ENCODE measurements at regions not wholly inside any gene's neighbourhood (a gene's known extent, or its start where the extent isn't known, plus 50 kb on each side); places are given as distances from the start of the nearest gene placed in this dataset.

DNA sequence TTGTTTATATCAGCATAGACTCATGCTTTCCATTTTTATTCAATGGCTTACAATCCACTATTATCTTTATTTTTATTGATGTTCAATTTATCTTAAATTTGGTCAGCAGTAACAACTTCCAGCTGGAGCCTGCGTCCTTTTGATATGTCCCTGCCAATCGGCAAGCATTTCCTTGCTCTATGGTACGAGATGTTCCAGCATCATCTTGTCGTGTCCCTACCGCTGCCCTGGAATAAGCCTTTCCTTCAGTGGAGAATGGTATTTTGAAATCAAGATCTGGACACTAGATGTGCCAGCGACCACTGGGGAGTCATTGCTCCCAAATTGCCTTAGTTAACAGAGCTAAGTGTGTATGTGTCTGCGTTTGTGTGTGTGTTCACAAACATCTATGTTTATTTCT is 151.6 kb upstream of the RGMB start:
- Histone ChIP-seq H3K4me2 (ENCODE audit: low read length) (no peak overlapping the region), H2AFZ (ENCODE audit: low read depth, low read length) (no peak overlapping the region), H3K36me3 (ENCODE audit: insufficient read depth, low read length) (no peaks in the 10 kb centered on the region), H3K4me1 (ENCODE audit: insufficient read depth, low read length) (no peaks in the 10 kb centered on the region), H3K9me3 (ENCODE audit: insufficient read depth, low read depth, low read length) (no peaks in the 10 kb centered on the region), H3K27me3 (ENCODE audit: insufficient read depth, low read length) (no peaks in the 10 kb centered on the region), H3K79me2 (ENCODE audit: insufficient read depth, low read length) (no peaks in the 10 kb centered on the region), H3K27ac (ENCODE audit: low read depth, low read length) (no peak overlapping the region), H4K20me1 (ENCODE audit: insufficient read depth, low read length) (no peaks in the 10 kb centered on the region), H3K9ac (ENCODE audit: low read length) (no peak overlapping the region), H3K4me3 (ENCODE audit: insufficient read depth, low read depth, low read length) (no peak overlapping the region)
- no peak for TF ChIP-seq EZH2 (IDR thresholded peaks at IDR 0.05; ENCODE audit: insufficient read depth, low read length)
- TF ChIP-seq, protein P1, sequence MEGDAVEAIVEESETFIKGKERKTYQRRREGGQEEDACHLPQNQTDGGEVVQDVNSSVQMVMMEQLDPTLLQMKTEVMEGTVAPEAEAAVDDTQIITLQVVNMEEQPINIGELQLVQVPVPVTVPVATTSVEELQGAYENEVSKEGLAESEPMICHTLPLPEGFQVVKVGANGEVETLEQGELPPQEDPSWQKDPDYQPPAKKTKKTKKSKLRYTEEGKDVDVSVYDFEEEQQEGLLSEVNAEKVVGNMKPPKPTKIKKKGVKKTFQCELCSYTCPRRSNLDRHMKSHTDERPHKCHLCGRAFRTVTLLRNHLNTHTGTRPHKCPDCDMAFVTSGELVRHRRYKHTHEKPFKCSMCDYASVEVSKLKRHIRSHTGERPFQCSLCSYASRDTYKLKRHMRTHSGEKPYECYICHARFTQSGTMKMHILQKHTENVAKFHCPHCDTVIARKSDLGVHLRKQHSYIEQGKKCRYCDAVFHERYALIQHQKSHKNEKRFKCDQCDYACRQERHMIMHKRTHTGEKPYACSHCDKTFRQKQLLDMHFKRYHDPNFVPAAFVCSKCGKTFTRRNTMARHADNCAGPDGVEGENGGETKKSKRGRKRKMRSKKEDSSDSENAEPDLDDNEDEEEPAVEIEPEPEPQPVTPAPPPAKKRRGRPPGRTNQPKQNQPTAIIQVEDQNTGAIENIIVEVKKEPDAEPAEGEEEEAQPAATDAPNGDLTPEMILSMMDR (IDR thresholded peaks at IDR 0.05; ENCODE audit: insufficient read depth, low read depth, low read length): no peak
- DNase-seq (ENCODE audit: low read depth) (no peak), FAIRE-seq (no peak)
- H3K9me3 Mint-ChIP-seq (ENCODE audit: unreplicated experiment): no peaks in the 10 kb centered on the region
- H3K27me3 Mint-ChIP-seq (ENCODE audit: low read depth, unreplicated experiment): no peaks in the 10 kb centered on the region
- no peak overlapping the region for H3K4me3 Mint-ChIP-seq (ENCODE audit: unreplicated experiment)
- no peaks in the 10 kb centered on the region for H3K4me1 Mint-ChIP-seq (ENCODE audit: low read depth, unreplicated experiment)
- no peak overlapping the region for H3K27ac Mint-ChIP-seq (ENCODE audit: unreplicated experiment)
- no peaks in the 10 kb centered on the region for H3K36me3 Mint-ChIP-seq (ENCODE audit: low read depth, unreplicated experiment)

GRCh38 chr5:98624145-98624880 is 149.2 kb upstream of the RGMB start:
- Mint-ChIP-seq H3K27me3 (ENCODE audit: low read depth, unreplicated experiment) (no peaks in the 10 kb centered on the region), H3K9me3 (ENCODE audit: unreplicated experiment) (no peaks in the 10 kb centered on the region), H3K4me3 (ENCODE audit: unreplicated experiment) (no peak overlapping the region), H3K27ac (ENCODE audit: unreplicated experiment) (no peak overlapping the region), H3K36me3 (ENCODE audit: low read depth, unreplicated experiment) (no peaks in the 10 kb centered on the region), H3K4me1 (ENCODE audit: low read depth, unreplicated experiment) (no peaks in the 10 kb centered on the region)
- Histone ChIP-seq H4K20me1 (ENCODE audit: insufficient read depth, low read length) (no peaks in the 10 kb centered on the region), H3K27ac (ENCODE audit: low read depth, low read length) (no peak overlapping the region), H3K9me3 (ENCODE audit: insufficient read depth, low read depth, low read length) (no peaks in the 10 kb centered on the region), H3K79me2 (ENCODE audit: insufficient read depth, low read length) (no peaks in the 10 kb centered on the region), H3K4me1 (ENCODE audit: insufficient read depth, low read length) (no peaks in the 10 kb centered on the region), H3K9ac (ENCODE audit: low read length) (no peak overlapping the region), H3K4me2 (ENCODE audit: low read length) (no peak overlapping the region), H3K27me3 (ENCODE audit: insufficient read depth, low read length) (no peaks in the 10 kb centered on the region), H3K36me3 (ENCODE audit: insufficient read depth, low read length) (no peaks in the 10 kb centered on the region), H2AFZ (ENCODE audit: low read depth, low read length) (no peak overlapping the region), H3K4me3 (ENCODE audit: insufficient read depth, low read depth, low read length) (no peak overlapping the region)
- TF ChIP-seq, protein P1 (IDR thresholded peaks at IDR 0.05; ENCODE audit: insufficient read depth, low read depth, low read length): no peak
- no peak for TF ChIP-seq EZH2 (IDR thresholded peaks at IDR 0.05; ENCODE audit: insufficient read depth, low read length)
- FAIRE-seq (peak; percentile 9), DNase-seq (ENCODE audit: low read depth) (no peak)

- DNase-seq (ENCODE audit: low read depth) (no peak), FAIRE-seq (no peak)
- no peak overlapping the region for H3K27ac ChIP-seq (ENCODE audit: low read depth, low read length)
- no peak overlapping the region for H3K4me2 ChIP-seq (ENCODE audit: low read length)
- no peaks in the 10 kb centered on the region for H3K79me2 ChIP-seq (ENCODE audit: insufficient read depth, low read length)
- H3K27me3 Mint-ChIP-seq (ENCODE audit: low read depth, unreplicated experiment): no peaks in the 10 kb centered on the region
- H3K27ac Mint-ChIP-seq (ENCODE audit: unreplicated experiment): no peak overlapping the region
- no peaks in the 10 kb centered on the region for H3K9me3 ChIP-seq (ENCODE audit: insufficient read depth, low read depth, low read length)
- no peak overlapping the region for H3K4me3 ChIP-seq (ENCODE audit: insufficient read depth, low read depth, low read length)
- H3K4me3 Mint-ChIP-seq (ENCODE audit: unreplicated experiment): no peak overlapping the region
- no peaks in the 10 kb centered on the region for H4K20me1 ChIP-seq (ENCODE audit: insufficient read depth, low read length)
- no peak for TF ChIP-seq EZH2 (IDR thresholded peaks at IDR 0.05; ENCODE audit: insufficient read depth, low read length)
- TF ChIP-seq, protein P1 (IDR thresholded peaks at IDR 0.05; ENCODE audit: insufficient read depth, low read depth, low read length): no peak
- no peaks in the 10 kb centered on the region for H3K27me3 ChIP-seq (ENCODE audit: insufficient read depth, low read length)
- no peak overlapping the region for H2AFZ ChIP-seq (ENCODE audit: low read depth, low read length)
- H3K9me3 Mint-ChIP-seq (ENCODE audit: unreplicated experiment): no peaks in the 10 kb centered on the region
- peaks cover 9% of the 10 kb centered on the region for H3K4me1 Mint-ChIP-seq (ENCODE audit: low read depth, unreplicated experiment)
- no peaks in the 10 kb centered on the region for H3K36me3 ChIP-seq (ENCODE audit: insufficient read depth, low read length)
- H3K4me1 ChIP-seq (ENCODE audit: insufficient read depth, low read length): peaks cover 8% of the 10 kb centered on the region
- H3K9ac ChIP-seq (ENCODE audit: low read length): no peak overlapping the region
- no peaks in the 10 kb centered on the region for H3K36me3 Mint-ChIP-seq (ENCODE audit: low read depth, unreplicated experiment)
These were observed 146.3 kb upstream of the RGMB start for GRCh38 chr5:98627121-98627520.
